Mucosa of descending colon (tissue), 3 donors: ENCODE measurements at regions not wholly inside any gene's neighbourhood (a gene's known extent, or its start where the extent isn't known, plus 50 kb on each side); places are given as distances from the start of the nearest gene placed in this dataset.
A peak's percentile ranks its signal among the peaks of the same experiment; 100 is the strongest.

Source experiments
- ATAC-seq: fragments of 200-7000 bp; cut with Tn5 transposase; one replicate; pipeline ENCODE4 v1.9.1; 2020; ENCODE audit warnings: mild to moderate bottlenecking, moderate library complexity
- DNase-seq, 3 donors: peaks; one replicate each; pipeline ENCODE4 v3.0.0-alpha.2; 2020
- H3K36me3 ChIP-seq: fragments of 200-600 bp; one replicate; pipeline ENCODE4 v1.8.0; 2021; ENCODE audit warnings: low read depth, mild to moderate bottlenecking
- H3K4me1 ChIP-seq: fragments of 200-600 bp; one replicate; pipeline ENCODE4 v1.8.0; 2021; ENCODE audit warnings: low read depth, mild to moderate bottlenecking
- H3K4me3 ChIP-seq: fragments of 200-600 bp; one replicate; pipeline ENCODE4 v1.8.0; 2021; ENCODE audit warnings: mild to moderate bottlenecking
- H3K9me3 ChIP-seq: fragments of 200-600 bp; one replicate; pipeline ENCODE4 v1.8.0; 2021; ENCODE audit warnings: mild to moderate bottlenecking
- CTCF ChIP-seq: fragments of 200-600 bp; IDR thresholded peaks from one replicate; pipeline ENCODE4 v1.8.0; 2022; ENCODE audit warnings: antibody characterized with exemption, mild to moderate bottlenecking
- intact Hi-C, 2 donors: fragments of 100-400 bp; cut with DNase I in 1 of 2; cut with micrococcal nuclease in 1 of 2; formaldehyde crosslinking; loops; one replicate each; pipeline versions ENCODE4 v1.11.0 to v1.11.1; 2022; cut with DNase I, micrococcal nuclease
- donor health status: DM: no; HTN: no; CAD: no; lungs with moderate emphysema.
- donor health status: DM: no; HTN: no; CAD: no.
- donor health status: DM: no; HTN: yes; CAD: no.

- intact Hi-C loops: no loop called here
Measured at GRCh38 chr2:103161456-103162289, 399.8 kb downstream of the TMEM182 start.

GRCh38 chr2:103164748-103165147 lies 402.9 kb downstream of the TMEM182 start:
- ATAC-seq (no peak), DNase-seq (no peak)
- no peaks in the 10 kb centered on the region for H3K36me3 ChIP-seq
- H3K4me3 ChIP-seq: no peak overlapping the region
- intact Hi-C loops: no loop called here
- no peaks in the 10 kb centered on the region for H3K9me3 ChIP-seq
- no peaks in the 10 kb centered on the region for H3K4me1 ChIP-seq
- TF ChIP-seq CTCF: no peak

More at GRCh38 chr2:103161456-103162289, 399.8 kb downstream of the TMEM182 start:
- Histone ChIP-seq H3K9me3 (no peaks in the 10 kb centered on the region), H3K36me3 (no peaks in the 10 kb centered on the region), H3K4me3 (no peak overlapping the region), H3K4me1 (no peaks in the 10 kb centered on the region)
- ATAC-seq (peak; percentile 81), DNase-seq (peak in 1 of 3 donors; percentile 74)
- peak; percentile 65 for TF ChIP-seq CTCF

- H3K36me3 ChIP-seq: no peaks in the 10 kb centered on the region
- no peak for TF ChIP-seq CTCF
- no peaks in the 10 kb centered on the region for H3K4me1 ChIP-seq
- DNase-seq (no peak), ATAC-seq (no peak)
- intact Hi-C loops: no loop called here
- no peaks in the 10 kb centered on the region for H3K9me3 ChIP-seq
- H3K4me3 ChIP-seq: no peak overlapping the region
Measured at GRCh38 chr2:103165836-103166235, 404.0 kb downstream of the TMEM182 start.

GRCh38 chr2:103166456-103167324 lies 404.9 kb downstream of the TMEM182 start:
- ATAC-seq: peak; percentile 95
- Histone ChIP-seq H3K4me1 (no peaks in the 10 kb centered on the region), H3K9me3 (no peaks in the 10 kb centered on the region), H3K4me3 (no peak overlapping the region), H3K36me3 (no peaks in the 10 kb centered on the region)
- intact Hi-C loops: no loop called here
- no peak for TF ChIP-seq CTCF
- peak in 1 of 3 donors; percentile 34 for DNase-seq

- Histone ChIP-seq H3K4me1 (no peaks in the 10 kb centered on the region), H3K36me3 (no peaks in the 10 kb centered on the region), H3K9me3 (no peaks in the 10 kb centered on the region), H3K4me3 (no peak overlapping the region)
- TF ChIP-seq CTCF: no peak
- intact Hi-C loops: no loop called here
- ATAC-seq: no peak
- DNase-seq: no peak
Measured at GRCh38 chr2:103167599-103167998, 405.8 kb downstream of the TMEM182 start.
